ENCODE measurements at regions not wholly inside any gene's neighbourhood (a gene's known extent, or its start where the extent isn't known, plus 50 kb on each side); places are given as distances from the start of the nearest gene placed in this dataset.
"Not testable (repeated sequence)": the region's sequence is repeated elsewhere in the genome, so short reads cannot be mapped to it uniquely, and the experiment has no call there.

DNA sequence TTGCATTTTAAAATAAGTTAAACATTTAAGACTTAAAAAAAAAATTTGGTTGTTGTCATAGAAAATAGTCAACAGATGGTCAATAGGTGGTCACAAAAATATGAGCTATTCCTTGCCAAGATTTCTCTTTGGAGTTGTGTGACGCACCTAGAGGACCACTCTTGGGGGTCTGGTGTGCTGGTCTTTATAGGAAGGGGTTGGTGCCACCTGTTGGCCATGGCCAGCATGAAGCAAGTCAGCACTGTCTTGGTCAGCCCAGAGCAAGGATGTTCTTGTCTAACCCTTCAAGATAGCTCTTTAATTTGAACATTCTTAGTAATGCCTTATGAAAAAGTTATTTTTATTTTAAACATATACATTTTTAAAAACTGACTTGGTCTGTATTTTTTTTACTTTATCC lies 267.9 kb upstream of the CNTNAP2 start:
- DNase-seq (ENCODE audit: low read depth), result no peak

DNA sequence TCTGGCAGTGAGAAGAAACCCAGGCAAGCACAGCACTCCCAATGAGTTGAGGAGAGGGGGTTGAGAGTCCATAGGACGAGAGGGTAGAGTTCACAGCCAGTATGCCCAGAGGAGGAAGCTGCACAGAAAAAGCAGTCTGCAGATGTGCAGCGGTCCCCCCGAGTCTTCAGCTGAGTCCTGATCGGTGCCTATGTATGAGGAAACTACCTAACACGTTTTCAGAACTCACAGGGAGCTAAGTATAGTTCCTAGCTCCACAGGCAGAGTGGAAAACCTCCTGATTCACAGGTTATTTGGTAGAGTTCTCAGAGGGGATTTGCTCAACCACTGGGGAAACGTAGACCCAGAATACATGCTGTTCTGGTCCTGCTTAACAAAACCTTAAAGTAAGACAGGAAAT lies 271.3 kb upstream of the CNTNAP2 start:
- DNase-seq (ENCODE audit: low read depth), result no peak
- no peak for TF ChIP-seq CTCF (conservative IDR thresholded peaks at IDR 0.05; ENCODE audit: low read depth, low read length)
- H3K4me3 ChIP-seq (ENCODE audit: low read depth, low read length), result no peak overlapping the region

More for the DNA sequence above, 267.9 kb upstream of the CNTNAP2 start:
- no peak overlapping the region for H3K4me3 ChIP-seq (ENCODE audit: low read depth, low read length)
- TF ChIP-seq CTCF (conservative IDR thresholded peaks at IDR 0.05; ENCODE audit: low read depth, low read length), result peak; percentile 43

- no peak for TF ChIP-seq CTCF (conservative IDR thresholded peaks at IDR 0.05; ENCODE audit: low read depth, low read length)
- no peak for DNase-seq (ENCODE audit: low read depth)
- no peak overlapping the region for H3K4me3 ChIP-seq (ENCODE audit: low read depth, low read length)
Measured at GRCh38 chr7:145839814-145840213, 276.8 kb upstream of the CNTNAP2 start.

GRCh38 chr7:145831616-145832206 lies 284.9 kb upstream of the CNTNAP2 start:
- no peak for TF ChIP-seq CTCF (conservative IDR thresholded peaks at IDR 0.05; ENCODE audit: low read depth, low read length)
- DNase-seq (ENCODE audit: low read depth), result no peak
- H3K4me3 ChIP-seq (ENCODE audit: low read depth, low read length), result no peak overlapping the region

DNA sequence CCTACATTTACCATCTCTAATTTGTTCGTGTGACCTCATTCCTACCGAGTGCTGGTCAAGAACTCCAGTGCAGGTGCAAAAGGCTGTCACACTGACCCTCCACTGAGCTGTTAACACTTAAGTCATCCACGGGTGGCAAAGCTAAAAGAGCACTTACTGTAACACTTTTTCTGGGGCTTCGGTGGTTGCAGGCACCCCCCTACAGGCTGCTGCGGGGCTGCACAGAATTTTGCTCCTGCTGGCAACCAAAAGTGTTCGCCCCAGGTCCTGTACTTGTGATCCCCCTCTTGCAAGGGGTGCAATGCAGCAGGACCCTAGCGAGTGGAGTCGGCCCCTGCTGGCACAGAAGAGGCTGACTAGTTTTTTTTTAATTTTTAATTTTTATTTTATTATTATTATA lies 298.9 kb upstream of the CNTNAP2 start:
- no peak for DNase-seq (ENCODE audit: low read depth)
- H3K4me3 ChIP-seq (ENCODE audit: low read depth, low read length), result no peak overlapping the region

GRCh38 chr7:145812218-145812617 lies 304.4 kb upstream of the CNTNAP2 start:
- H3K4me3 ChIP-seq (ENCODE audit: low read depth, low read length), result no peak overlapping the region
- DNase-seq (ENCODE audit: low read depth), result no peak
- no peak for TF ChIP-seq CTCF (conservative IDR thresholded peaks at IDR 0.05; ENCODE audit: low read depth, low read length)

More for the DNA sequence above, 298.9 kb upstream of the CNTNAP2 start:
- no peak for TF ChIP-seq CTCF (conservative IDR thresholded peaks at IDR 0.05; ENCODE audit: low read depth, low read length)

- H3K4me3 ChIP-seq (ENCODE audit: low read depth, low read length); DNase-seq (ENCODE audit: low read depth): not testable (repeated sequence)
Measured at GRCh38 chr7:145805496-145805895, 311.1 kb upstream of the CNTNAP2 start.

Data from epithelial cell of proximal tubule (primary cell).